HepG2 (cell line): ENCODE measurements at regions not wholly inside any gene's neighbourhood (a gene's known extent, or its start where the extent isn't known, plus 50 kb on each side); places are given as distances from the start of the nearest gene placed in this dataset.

Experiments
- ATAC-seq: fragments of 200-7000 bp; cut with Tn5 transposase; 3 replicates; pipeline ENCODE4 v1.9.1; 2020; ENCODE audit warnings: mild to moderate bottlenecking, moderate library complexity
- BruUV-seq: library from RNA; stranded (reverse); fragments of 400-500 nt; replicated peaks from 2 replicates; lab custom pipeline; 2021; lab: Mats Ljungman, UMichigan
- CTCF ChIA-PET: fragments of 300-600 bp; formaldehyde crosslinking; extraction: SDS; loops from one replicate; lab custom pipeline; 2021; ENCODE audit warnings: low total read pairs, inconsistent platforms, low intra/inter-chr PET ratio; lab: Yijun Ruan, JAX
- POLR2A ChIA-PET: fragments of 350-600 bp; sonication (Branson Sonifier 250); formaldehyde crosslinking; loops from one replicate; lab custom pipeline; 2020; ENCODE audit warnings: antibody characterized with exemption, inconsistent platforms; lab: Yijun Ruan, JAX
- DNase-seq: peaks from one replicate; pipeline ENCODE4 v3.0.0-alpha.2; 2015; ENCODE audit warnings: low spot score
- FAIRE-seq: peaks from 3 replicates; lab custom pipeline; 2011; peaks lifted over from hg19 to GRCh38; lab: Jason Lieb, UNC
- H2AFZ ChIP-seq: one replicate; pipeline ENCODE4 v1.6.1; 2011; ENCODE audit warnings: low read length, inconsistent platforms
- H3K27ac ChIP-seq: fragments of 300-600 bp; 3 replicates; pipeline ENCODE4 v1.8.0; 2011; ENCODE audit warnings: mixed run types, mild to moderate bottlenecking, mixed read lengths, low read length, inconsistent platforms; ENCODE audit not compliant: insufficient read depth; ENCODE audit errors: extremely low read length
- H3K27me3 ChIP-seq, 2 experiments: fragments of 200-600 bp in 1 of 2; 2 replicates in 1 of 2; 3 replicates in 1 of 2; pipeline versions ENCODE4 v1.6.0 to v1.8.0; 2011; ENCODE audit warnings: low read length in 2 of 2, mild to moderate bottlenecking in 2 of 2, moderate library complexity in 2 of 2, inconsistent platforms in 1 of 2; ENCODE audit not compliant: insufficient read depth in 2 of 2, control insufficient read depth in 1 of 2
- H3K36me3 ChIP-seq, 2 experiments: fragments of 200-600 bp in 1 of 2; replicated peaks in 1 of 2; 2 replicates in 1 of 2; 3 replicates in 1 of 2; pipeline versions ENCODE4 v1.5.1 to v1.8.0; 2011; ENCODE audit warnings: low read length in 2 of 2, inconsistent platforms in 1 of 2; ENCODE audit not compliant: insufficient read depth in 2 of 2, control insufficient read depth in 1 of 2
- H3K4me1 ChIP-seq: 2 replicates; pipeline ENCODE4 v1.5.1; 2012; ENCODE audit warnings: low read length, inconsistent platforms; ENCODE audit not compliant: insufficient read depth
- H3K4me2 ChIP-seq: 2 replicates; pipeline ENCODE4 v1.6.0; 2011; ENCODE audit warnings: low read depth, low read length, inconsistent platforms
- H3K4me3 ChIP-seq, 3 experiments: fragments of 200-600 bp in 1 of 3; sonication (generic), shearing (Covaris generic) in 1 of 3; replicated peaks in 1 of 3; 2 replicates each; pipeline ENCODE4 v1.5.1; 2011 to 2016; ENCODE audit warnings: low read length in 3 of 3, inconsistent platforms in 2 of 3, low read depth in 2 of 3, mild to moderate bottlenecking in 2 of 3, control low read depth in 1 of 3, mixed read lengths in 1 of 3; ENCODE audit not compliant: insufficient read depth in 1 of 3
- H3K79me2 ChIP-seq: one replicate; pipeline ENCODE4 v1.6.1; 2011; ENCODE audit warnings: low read length, inconsistent platforms; ENCODE audit not compliant: insufficient read depth
- H3K9ac ChIP-seq: 2 replicates; pipeline ENCODE4 v1.6.0; 2011; ENCODE audit warnings: mild to moderate bottlenecking, low read depth, low read length, inconsistent platforms; ENCODE audit not compliant: insufficient read depth
- H3K9me3 ChIP-seq: 2 replicates; pipeline ENCODE4 v1.5.1; 2012; ENCODE audit warnings: mild to moderate bottlenecking, low read length
- H4K20me1 ChIP-seq: 2 replicates; pipeline ENCODE4 v1.6.0; 2011; ENCODE audit warnings: inconsistent platforms, mild to moderate bottlenecking, low read length, moderate library complexity; ENCODE audit not compliant: insufficient read depth
- ARID3A ChIP-seq: IDR thresholded peaks from 2 replicates; pipeline ENCODE4 v1.6.1; 2012; ENCODE audit warnings: low read depth, low read length, improper control_type of control experiment
- CREBL2 ChIP-seq: sonication (generic); formaldehyde crosslinking; IDR thresholded peaks from 2 replicates; pipeline ENCODE4 v1.8.1; 2023; ENCODE audit warnings: missing genetic modification reagents, mild to moderate bottlenecking, borderline replicate concordance
- DBP ChIP-seq: sonication (generic); formaldehyde crosslinking; IDR thresholded peaks from 2 replicates; pipeline ENCODE4 v1.4.0; 2020; ENCODE audit warnings: missing genetic modification reagents; ENCODE audit errors: not compliant biosample characterization
- ELF1 ChIP-seq: sonication (generic); formaldehyde crosslinking; IDR thresholded peaks from 2 replicates; pipeline ENCODE4 v1.4.0; 2020; ENCODE audit warnings: missing genetic modification reagents
- FOXJ3 ChIP-seq: sonication (generic); formaldehyde crosslinking; IDR thresholded peaks from 2 replicates; pipeline ENCODE4 v1.4.0; 2020; ENCODE audit warnings: missing genetic modification reagents, mild to moderate bottlenecking, borderline replicate concordance
- FOXP4 ChIP-seq: sonication (generic); formaldehyde crosslinking; IDR thresholded peaks from 2 replicates; pipeline ENCODE4 v1.4.0; 2020; ENCODE audit warnings: missing genetic modification reagents
- GFI1 ChIP-seq: sonication (generic); formaldehyde crosslinking; IDR thresholded peaks from 2 replicates; pipeline ENCODE4 v1.5.0; 2020; ENCODE audit warnings: missing genetic modification reagents, mild to moderate bottlenecking, borderline replicate concordance
- HHEX ChIP-seq: IDR thresholded peaks from 2 replicates; pipeline ENCODE4 v1.6.1; 2016; ENCODE audit warnings: control low read depth
- MXI1 ChIP-seq: IDR thresholded peaks from 3 replicates; pipeline ENCODE4 v1.6.1; 2012; ENCODE audit warnings: low read depth, low read length, inconsistent platforms, borderline replicate concordance
- NPAS2 ChIP-seq: sonication (generic); formaldehyde crosslinking; IDR thresholded peaks from 2 replicates; pipeline ENCODE4 v1.8.0; 2022; ENCODE audit warnings: mild to moderate bottlenecking, missing genetic modification reagents, borderline replicate concordance
- TGIF2 ChIP-seq: IDR thresholded peaks from 2 replicates; pipeline ENCODE4 v1.6.1; 2016; ENCODE audit warnings: control low read depth, missing compliant biosample characterization
- ZNF207 ChIP-seq: fragments of 450-650 bp; IDR thresholded peaks from 2 replicates; pipeline ENCODE4 v1.6.1; 2016; ENCODE audit warnings: antibody characterized with exemption, borderline replicate concordance
- ZNF660 ChIP-seq: sonication (generic); formaldehyde crosslinking; IDR thresholded peaks from 2 replicates; pipeline ENCODE4 v1.5.1; 2020; ENCODE audit warnings: mild to moderate bottlenecking, low read depth, missing genetic modification reagents, borderline replicate concordance
- ZNF678 ChIP-seq: sonication (generic); formaldehyde crosslinking; IDR thresholded peaks from 2 replicates; pipeline ENCODE4 v1.4.0; 2020; ENCODE audit warnings: mild to moderate bottlenecking, missing genetic modification reagents
- ZNF687 ChIP-seq: sonication (generic); formaldehyde crosslinking; IDR thresholded peaks from 2 replicates; pipeline ENCODE4 v1.5.1; 2020; ENCODE audit warnings: mild to moderate bottlenecking, missing genetic modification reagents, moderate library complexity
- ZNF746 ChIP-seq: sonication (generic); formaldehyde crosslinking; IDR thresholded peaks from 2 replicates; pipeline ENCODE4 v1.8.0; 2022; ENCODE audit warnings: mild to moderate bottlenecking, missing genetic modification reagents
- WGBS: methylation state at CpG from one replicate; pipeline ENCODE4 v1.1.6; 2017; ENCODE audit warnings: low lambda C conversion rate; 5-methylcytosine and 5-hydroxymethylcytosine counted together
- in situ Hi-C: cut with HindIII; loops from 2 replicates; pipeline ENCODE4 v1.10.0; 2017; ENCODE audit warnings: low pct_unique_long_range_greater_than_20kb; ENCODE audit not compliant: extremely low pct_ligation_motif_present
- intact Hi-C: fragments of 100-400 bp; cut with micrococcal nuclease; formaldehyde crosslinking; loops from one replicate; pipeline ENCODE4 v1.10.0; 2022; ENCODE audit not compliant: unreplicated experiment

- ATAC-seq, result no peak
- Histone ChIP-seq H3K4me1 (no peaks in the 10 kb centered on the region), H3K27me3 (peaks cover 3 to 15% of the 10 kb centered on the region in 2 experiments; a peak in 3 of 5 replicates), H3K79me2 (no peaks in the 10 kb centered on the region), H3K9me3 (no peaks in the 10 kb centered on the region), H3K36me3 (no peaks in the 10 kb centered on the region), H3K4me3 (no peak overlapping the region), H3K27ac (no peak overlapping the region), H2AFZ (no peak overlapping the region), H4K20me1 (no peaks in the 10 kb centered on the region), H3K9ac (no peak overlapping the region), H3K4me2 (no peak overlapping the region)
- in situ Hi-C loops, result no loop called here
- no peak for FAIRE-seq
- ChIA-PET POLR2A (no interaction called here), CTCF (no interaction called here)
- no TSS peak for BruUV-seq
- no peak for DNase-seq
- 10% methylated on average over 9 of the region's 9 CpGs for WGBS
- intact Hi-C loops, result no loop called here
- TF ChIP-seq CREBL2 (CRISPR knock-in tag), result no peak
- TF ChIP-seq ZNF678 (CRISPR knock-in tag), result no peak
- no peak for TF ChIP-seq ELF1
- TF ChIP-seq ZNF687 (CRISPR knock-in tag), result no peak
- TF ChIP-seq FOXP4, result no peak
- TF ChIP-seq NPAS2 (CRISPR knock-in tag), result no peak
- no peak for TF ChIP-seq MXI1
- no peak for TF ChIP-seq DBP (CRISPR knock-in tag)
- no peak for TF ChIP-seq ARID3A
- TF ChIP-seq ZNF207, result no peak
- TF ChIP-seq ZNF660 (CRISPR knock-in tag), result no peak
- TF ChIP-seq TGIF2 (CRISPR knock-in tag), result no peak
- no peak for TF ChIP-seq HHEX
- TF ChIP-seq FOXJ3 (CRISPR knock-in tag), result no peak
- TF ChIP-seq GFI1, result no peak
- TF ChIP-seq ZNF746, result no peak
Observed at GRCh38 chr11:130703489-130704190, 212.6 kb downstream of the SNX19 start.
